ENCODE measurements at regions not wholly inside any gene's neighbourhood (a gene's known extent, or its start where the extent isn't known, plus 50 kb on each side); places are given as distances from the start of the nearest gene placed in this dataset.

- Histone ChIP-seq H3K4me3 (no peak overlapping the region), H3K36me3 (ENCODE audit: insufficient read depth, low read length) (no peaks in the 10 kb centered on the region), H3K9ac (ENCODE audit: insufficient read length) (no peak overlapping the region), H3K9me3 (ENCODE audit: low read depth, low read length) (no peaks in the 10 kb centered on the region), H3K27ac (no peak overlapping the region)
- no peak for DNase-seq (ENCODE audit: low read depth, low spot score)
- TF ChIP-seq POLR2AphosphoS5 (IDR thresholded peaks at IDR 0.05; ENCODE audit: borderline replicate concordance, low read depth, low read length) (no peak), EZH2 (IDR thresholded peaks at IDR 0.05) (no peak), FOXP2 (optimal IDR thresholded peaks at IDR 0.05; ENCODE audit: control extremely low read depth, extremely low read length, insufficient read depth) (no peak)
These were observed 170.8 kb downstream of the MACROH2A1 start for GRCh38 chr5:135228222-135228621.

GRCh38 chr5:135227064-135228022 lies 171.7 kb downstream of the MACROH2A1 start:
- no peak overlapping the region for H3K4me3 ChIP-seq
- H3K27ac ChIP-seq: no peak overlapping the region
- no peak for TF ChIP-seq FOXP2 (optimal IDR thresholded peaks at IDR 0.05; ENCODE audit: control extremely low read depth, extremely low read length, insufficient read depth)
- no peak for TF ChIP-seq POLR2AphosphoS5 (IDR thresholded peaks at IDR 0.05; ENCODE audit: borderline replicate concordance, low read depth, low read length)
- TF ChIP-seq EZH2 (IDR thresholded peaks at IDR 0.05): no peak
- no peaks in the 10 kb centered on the region for H3K36me3 ChIP-seq (ENCODE audit: insufficient read depth, low read length)
- H3K9ac ChIP-seq (ENCODE audit: insufficient read length): no peak overlapping the region
- no peak for DNase-seq (ENCODE audit: low read depth, low spot score)
- no peaks in the 10 kb centered on the region for H3K9me3 ChIP-seq (ENCODE audit: low read depth, low read length)

GRCh38 chr5:135225856-135226560 lies 173.0 kb downstream of the MACROH2A1 start:
- DNase-seq (ENCODE audit: low read depth, low spot score): no peak
- TF ChIP-seq EZH2 (IDR thresholded peaks at IDR 0.05): no peak
- no peak for TF ChIP-seq POLR2AphosphoS5 (IDR thresholded peaks at IDR 0.05; ENCODE audit: borderline replicate concordance, low read depth, low read length)
- no peak for TF ChIP-seq FOXP2 (optimal IDR thresholded peaks at IDR 0.05; ENCODE audit: control extremely low read depth, extremely low read length, insufficient read depth)
- H3K9ac ChIP-seq (ENCODE audit: insufficient read length): no peak overlapping the region
- no peak overlapping the region for H3K4me3 ChIP-seq
- no peaks in the 10 kb centered on the region for H3K9me3 ChIP-seq (ENCODE audit: low read depth, low read length)
- H3K36me3 ChIP-seq (ENCODE audit: insufficient read depth, low read length): no peaks in the 10 kb centered on the region
- no peak overlapping the region for H3K27ac ChIP-seq

GRCh38 chr5:135223891-135224625 lies 175.0 kb downstream of the MACROH2A1 start:
- DNase-seq (ENCODE audit: low read depth, low spot score): no peak
- Histone ChIP-seq H3K9me3 (ENCODE audit: low read depth, low read length) (no peaks in the 10 kb centered on the region), H3K4me3 (no peak overlapping the region), H3K36me3 (ENCODE audit: insufficient read depth, low read length) (no peaks in the 10 kb centered on the region), H3K9ac (ENCODE audit: insufficient read length) (no peak overlapping the region), H3K27ac (no peak overlapping the region)
- no peak for TF ChIP-seq EZH2 (IDR thresholded peaks at IDR 0.05)
- TF ChIP-seq FOXP2 (optimal IDR thresholded peaks at IDR 0.05; ENCODE audit: control extremely low read depth, extremely low read length, insufficient read depth): no peak
- TF ChIP-seq POLR2AphosphoS5 (IDR thresholded peaks at IDR 0.05; ENCODE audit: borderline replicate concordance, low read depth, low read length): no peak

DNA sequence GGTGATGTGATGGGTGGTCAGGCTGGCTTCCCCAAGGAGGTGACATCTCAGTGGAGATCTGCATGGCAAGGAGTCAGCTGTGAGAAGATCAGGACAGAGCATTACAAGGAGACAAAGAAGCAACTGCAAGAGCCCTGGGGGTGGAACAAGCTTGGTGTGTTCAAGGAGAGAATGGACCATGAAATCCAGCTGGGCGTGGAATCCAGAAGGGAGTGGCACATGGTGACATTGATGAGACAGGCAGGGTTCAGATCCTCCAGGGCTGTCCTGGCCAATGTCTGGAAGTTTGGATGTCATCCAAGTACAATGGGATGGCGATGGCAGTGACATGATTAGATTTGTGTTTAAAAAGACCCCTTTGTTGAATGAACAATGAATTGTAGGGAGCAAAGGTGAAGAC lies 175.6 kb downstream of the MACROH2A1 start:
- no peak for TF ChIP-seq POLR2AphosphoS5 (IDR thresholded peaks at IDR 0.05; ENCODE audit: borderline replicate concordance, low read depth, low read length)
- no peak for TF ChIP-seq FOXP2 (optimal IDR thresholded peaks at IDR 0.05; ENCODE audit: control extremely low read depth, extremely low read length, insufficient read depth)
- TF ChIP-seq EZH2 (IDR thresholded peaks at IDR 0.05): no peak
- no peak overlapping the region for H3K4me3 ChIP-seq
- H3K36me3 ChIP-seq (ENCODE audit: insufficient read depth, low read length): no peaks in the 10 kb centered on the region
- no peak overlapping the region for H3K27ac ChIP-seq
- DNase-seq (ENCODE audit: low read depth, low spot score): no peak
- no peaks in the 10 kb centered on the region for H3K9me3 ChIP-seq (ENCODE audit: low read depth, low read length)
- no peak overlapping the region for H3K9ac ChIP-seq (ENCODE audit: insufficient read length)

DNA sequence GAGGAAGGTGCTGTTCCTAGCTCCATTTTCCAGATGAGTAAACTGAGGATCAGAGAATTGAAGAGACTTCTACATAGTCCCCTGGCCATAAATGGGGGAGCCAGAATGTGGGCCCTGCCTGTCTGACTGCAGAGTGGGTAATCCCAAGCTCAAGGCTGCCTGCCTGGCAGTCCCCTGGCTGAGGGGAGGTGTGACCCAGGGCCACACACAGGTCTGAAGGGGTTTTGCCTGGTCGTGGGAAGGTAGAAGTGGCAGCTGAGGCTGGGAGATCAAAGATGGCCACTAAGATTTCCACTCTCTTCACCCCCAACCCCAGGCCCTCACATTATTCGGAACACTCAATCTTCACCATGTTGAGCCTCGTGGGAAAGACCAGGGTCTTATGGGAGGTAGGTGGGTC lies 176.3 kb downstream of the MACROH2A1 start:
- no peak overlapping the region for H3K27ac ChIP-seq

DNA sequence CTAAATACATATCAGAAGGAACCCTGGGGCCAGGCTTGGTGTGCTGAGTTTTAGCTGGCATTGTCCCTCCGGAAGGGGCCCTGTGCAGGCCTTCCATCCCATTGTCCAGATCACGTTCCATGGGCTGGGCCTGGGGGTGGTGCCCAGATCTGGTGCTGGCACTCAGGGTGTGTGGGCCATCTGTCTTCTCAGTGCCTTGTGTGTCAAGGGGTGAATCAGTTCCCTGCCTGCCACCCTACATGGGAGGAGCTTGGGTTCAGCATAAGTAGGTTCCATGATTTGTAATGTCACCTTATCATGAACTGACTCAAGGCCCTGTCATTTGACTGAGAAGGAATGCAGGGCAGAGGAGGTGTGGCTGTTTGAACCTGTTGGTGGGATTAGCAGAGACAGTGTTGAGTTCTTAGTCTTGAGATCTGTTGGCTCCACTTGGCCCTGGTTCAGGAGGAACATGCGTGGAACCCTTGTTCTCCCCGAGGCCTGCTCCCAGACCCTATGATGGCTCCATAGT lies 176.8 kb downstream of the MACROH2A1 start:
- DNase-seq (ENCODE audit: low read depth, low spot score): no peak
- TF ChIP-seq FOXP2 (optimal IDR thresholded peaks at IDR 0.05; ENCODE audit: control extremely low read depth, extremely low read length, insufficient read depth) (no peak), EZH2 (IDR thresholded peaks at IDR 0.05) (no peak), POLR2AphosphoS5 (IDR thresholded peaks at IDR 0.05; ENCODE audit: borderline replicate concordance, low read depth, low read length) (no peak)
- H3K4me3 ChIP-seq: no peak overlapping the region
- H3K9ac ChIP-seq (ENCODE audit: insufficient read length): no peak overlapping the region
- no peak overlapping the region for H3K27ac ChIP-seq
- no peaks in the 10 kb centered on the region for H3K9me3 ChIP-seq (ENCODE audit: low read depth, low read length)
- H3K36me3 ChIP-seq (ENCODE audit: insufficient read depth, low read length): no peaks in the 10 kb centered on the region

More for the DNA sequence above, 176.3 kb downstream of the MACROH2A1 start:
- Histone ChIP-seq H3K9ac (ENCODE audit: insufficient read length) (no peak overlapping the region), H3K4me3 (no peak overlapping the region), H3K9me3 (ENCODE audit: low read depth, low read length) (no peaks in the 10 kb centered on the region), H3K36me3 (ENCODE audit: insufficient read depth, low read length) (no peaks in the 10 kb centered on the region)
- DNase-seq (ENCODE audit: low read depth, low spot score): no peak
- TF ChIP-seq POLR2AphosphoS5 (IDR thresholded peaks at IDR 0.05; ENCODE audit: borderline replicate concordance, low read depth, low read length) (no peak), FOXP2 (optimal IDR thresholded peaks at IDR 0.05; ENCODE audit: control extremely low read depth, extremely low read length, insufficient read depth) (no peak), EZH2 (IDR thresholded peaks at IDR 0.05) (no peak)

Data from SK-N-MC (cell line).